Activated naive CD4-positive, alpha-beta T cell treated with anti-CD3 and anti-CD28 coated beads, Interleukin-2, amount 50 U/mL, for 72 hours (primary cell): ENCODE measurements at regions not wholly inside any gene's neighbourhood (a gene's known extent, or its start where the extent isn't known, plus 50 kb on each side); places are given as distances from the start of the nearest gene placed in this dataset.

Experiments used
- ATAC-seq, 2 donors: fragments of 150-1000 bp; cut with Tn5 transposase; 2 replicates each; pipeline ENCODE4 v1.10.0; 2021; ENCODE audit warnings: mild to moderate bottlenecking in 2 of 2, moderate library complexity in 2 of 2
- DNase-seq, 2 donors: peaks; one replicate each; pipeline ENCODE4 v3.0.0; 2021 to 2022; ENCODE audit warnings: low spot score in 2 of 2
- H3K27ac Mint-ChIP-seq, 2 donors: one replicate each; pipeline ENCODE4 v1.8.0; 2022; ENCODE audit warnings: mild to moderate bottlenecking in 2 of 2, mixed read lengths in 2 of 2
- H3K36me3 Mint-ChIP-seq, 2 donors: one replicate each; pipeline ENCODE4 v1.8.0; 2022; ENCODE audit warnings: mixed read lengths in 2 of 2
- H3K9me3 Mint-ChIP-seq, 2 donors: one replicate each; pipeline ENCODE4 v1.8.0; 2022; ENCODE audit warnings: mixed read lengths in 2 of 2

DNA sequence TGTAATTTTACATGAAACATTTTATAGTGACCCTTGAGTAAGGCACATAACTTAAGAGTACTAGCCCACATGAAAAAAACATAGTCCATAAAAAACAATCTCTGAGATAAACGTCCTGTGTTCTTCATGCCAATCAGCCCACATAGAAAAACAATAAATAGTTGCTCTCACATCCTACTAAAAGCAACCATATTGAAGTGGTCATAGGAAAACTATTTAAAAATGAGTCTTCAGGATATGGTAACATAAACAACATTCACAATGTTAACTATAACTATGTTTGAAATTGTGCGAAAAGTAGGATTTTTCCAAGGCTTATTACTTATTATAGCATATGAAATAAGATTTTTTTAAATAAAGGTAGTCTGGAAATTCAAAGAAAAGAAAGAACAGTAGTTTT, 77.1 kb upstream of the EPHA5 start:
- Mint-ChIP-seq H3K27ac (no peak overlapping the region), H3K36me3 (no peaks in the 10 kb centered on the region), H3K9me3 (peaks cover 0 to 7% of the 10 kb centered on the region in 2 donors)
- DNase-seq (no peak), ATAC-seq (no peak)

- DNase-seq, result no peak
- Mint-ChIP-seq H3K36me3 (peaks cover 0 to 9% of the 10 kb centered on the region in 2 donors), H3K9me3 (peaks cover 7 to 12% of the 10 kb centered on the region in 2 donors), H3K27ac (no peak overlapping the region)
- no peak for ATAC-seq
Measured at GRCh38 chr4:65738134-65738533, 67.8 kb upstream of the EPHA5 start.

DNA sequence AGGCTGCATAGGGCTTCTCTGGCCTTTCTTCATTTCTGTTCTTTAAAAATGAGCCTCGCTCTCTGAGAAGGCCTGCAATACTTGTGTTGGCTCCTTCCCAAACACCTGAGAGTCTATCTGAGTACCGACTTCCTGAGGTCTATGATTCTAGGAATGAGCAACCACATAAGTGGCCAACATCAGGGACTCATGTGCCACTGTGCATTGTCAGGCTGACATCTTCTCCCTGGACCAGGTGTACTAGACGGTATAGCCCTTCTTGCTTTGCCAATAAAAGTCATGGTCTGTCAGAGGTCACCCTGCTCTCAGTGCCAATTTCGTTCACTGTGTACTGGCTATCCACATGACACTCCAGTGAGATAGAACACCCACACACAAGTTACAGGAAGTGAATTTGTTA, 67.4 kb upstream of the EPHA5 start:
- H3K9me3 Mint-ChIP-seq, result peaks cover 11 to 12% of the 10 kb centered on the region in 2 donors
- peaks cover 0 to 9% of the 10 kb centered on the region in 2 donors for H3K36me3 Mint-ChIP-seq
- H3K27ac Mint-ChIP-seq, result no peak overlapping the region
- ATAC-seq (no peak), DNase-seq (no peak)

- H3K36me3 Mint-ChIP-seq, result peaks cover 0 to 5% of the 10 kb centered on the region in 2 donors
- peaks cover 17 to 22% of the 10 kb centered on the region in 2 donors for H3K9me3 Mint-ChIP-seq
- no peak overlapping the region for H3K27ac Mint-ChIP-seq
- ATAC-seq (no peak), DNase-seq (no peak)
Measured at GRCh38 chr4:65724973-65725372, 54.7 kb upstream of the EPHA5 start.
